A549 (cell line): ENCODE measurements at regions not wholly inside any gene's neighbourhood (a gene's known extent, or its start where the extent isn't known, plus 50 kb on each side); places are given as distances from the start of the nearest gene placed in this dataset.

Source experiments
- ATAC-seq, 2 experiments: fragments of 200-7000 bp in 1 of 2; fragments of >200 bp in 1 of 2; cut with Nextera tagmentation in 1 of 2; cut with Tn5 transposase in 1 of 2; 3 replicates each; pipeline versions ENCODE4 v1.8.0 to v1.9.1; 2018 to 2020; ENCODE audit warnings: mild to moderate bottlenecking in 1 of 2, moderate library complexity in 1 of 2
- CTCF ChIA-PET: fragments of 300-600 bp; sonication (Branson Sonifier 250); formaldehyde crosslinking; extraction: SDS; loops from one replicate; lab custom pipeline; 2021; ENCODE audit warnings: antibody characterized with exemption, inconsistent platforms; lab: Yijun Ruan, JAX
- POLR2A ChIA-PET: fragments of 350-600 bp; formaldehyde crosslinking; extraction: SDS; loops from one replicate; lab custom pipeline; 2021; ENCODE audit warnings: antibody characterized with exemption, inconsistent platforms; lab: Yijun Ruan, JAX
- DNase-seq, 2 experiments: peaks; one replicate each; pipeline versions ENCODE4 v3.0.0 to v3.0.0-alpha.2; 2011 to 2016; ENCODE audit warnings: low read depth in 1 of 2, low spot score in 1 of 2
- FAIRE-seq: peaks from 2 replicates; lab custom pipeline; 2011; peaks lifted over from hg19 to GRCh38; lab: Jason Lieb, UNC
- H3K27ac ChIP-seq, 2 experiments: fragments of >200 bp; sonication (Bioruptor Twin); formaldehyde crosslinking; 3 replicates each; pipeline ENCODE4 v1.5.1; 2016 to 2017
- H3K4me1 ChIP-seq: fragments of >200 bp; sonication (Bioruptor Twin); formaldehyde crosslinking; 3 replicates; pipeline ENCODE4 v1.6.1; 2016
- H3K4me2 ChIP-seq: fragments of >200 bp; sonication (Bioruptor Twin); formaldehyde crosslinking; 3 replicates; pipeline ENCODE4 v1.6.1; 2016
- H3K4me3 ChIP-seq: fragments of >200 bp; sonication (Bioruptor Twin); formaldehyde crosslinking; 3 replicates; pipeline ENCODE4 v1.5.1; 2016
- H3K9me3 ChIP-seq: fragments of >200 bp; sonication (Bioruptor Twin); formaldehyde crosslinking; 3 replicates; pipeline ENCODE4 v1.6.1; 2016
- BHLHE40 ChIP-seq: IDR thresholded peaks from 2 replicates; pipeline ENCODE4 v1.6.1; 2012; ENCODE audit warnings: low read depth, low read length, inconsistent platforms
- CBX2 ChIP-seq: fragments of 200-600 bp; sonication (generic); IDR thresholded peaks from 2 replicates; pipeline ENCODE4 v1.6.1; 2016; ENCODE audit warnings: low read depth, mild to moderate bottlenecking, borderline replicate concordance
- EHMT2 ChIP-seq: fragments of 200-600 bp; sonication (generic); IDR thresholded peaks from 2 replicates; pipeline ENCODE4 v1.6.1; 2016; ENCODE audit warnings: antibody characterized with exemption, low read depth, mild to moderate bottlenecking, moderate library complexity
- FOXS1 ChIP-seq: fragments of 250-450 bp; sonication (Bioruptor Pico); IDR thresholded peaks from 2 replicates; pipeline ENCODE4 v1.5.0; 2020; ENCODE audit warnings: mild to moderate bottlenecking, moderate library complexity
- GATA3 ChIP-seq: IDR thresholded peaks from 2 replicates; pipeline ENCODE4 v1.6.1; 2012; ENCODE audit warnings: borderline replicate concordance
- HEYL ChIP-seq: fragments of 250-450 bp; sonication (Bioruptor Pico); IDR thresholded peaks from 2 replicates; pipeline ENCODE4 v1.8.0; 2021; ENCODE audit warnings: mild to moderate bottlenecking, moderate library complexity
- HOXB13 ChIP-seq: fragments of 250-450 bp; sonication (Bioruptor Pico); IDR thresholded peaks from 2 replicates; pipeline ENCODE4 v1.5.0; 2020; ENCODE audit warnings: low read depth, mild to moderate bottlenecking, moderate library complexity
- JUN ChIP-seq, 2 experiments: fragments of >200 bp; sonication (Bioruptor Twin); formaldehyde crosslinking; IDR thresholded peaks; 2 replicates in 1 of 2; 3 replicates in 1 of 2; pipeline ENCODE4 v1.6.1; 2016 to 2017
- KDM5A ChIP-seq: fragments of 200-600 bp; sonication (generic); IDR thresholded peaks from 2 replicates; pipeline ENCODE4 v1.6.1; 2016; ENCODE audit warnings: antibody characterized with exemption, mild to moderate bottlenecking
- MAZ ChIP-seq: fragments of 150-350 bp; IDR thresholded peaks from 2 replicates; pipeline ENCODE4 v1.6.1; 2014; ENCODE audit warnings: antibody characterized with exemption, low read depth, low read length, borderline replicate concordance
- MYC ChIP-seq: IDR thresholded peaks from 2 replicates; pipeline ENCODE4 v1.6.1; 2012; ENCODE audit warnings: mild to moderate bottlenecking, inconsistent platforms, low read length, improper control_type of control experiment, borderline replicate concordance
- NPAS2 ChIP-seq: fragments of 250-450 bp; sonication (Bioruptor Pico); IDR thresholded peaks from 2 replicates; pipeline ENCODE4 v1.8.0; 2022; ENCODE audit warnings: mild to moderate bottlenecking, moderate library complexity, borderline replicate concordance
- POLR2A ChIP-seq: IDR thresholded peaks from 2 replicates; pipeline ENCODE4 v1.6.1; 2012; ENCODE audit warnings: mild to moderate bottlenecking, low read length
- RAD21 ChIP-seq, 2 experiments: fragments of >200 bp in 1 of 2; sonication (Bioruptor Twin) in 1 of 2; formaldehyde crosslinking in 1 of 2; IDR thresholded peaks in 1 of 2; conservative IDR thresholded peaks in 1 of 2; 2 replicates in 1 of 2; 3 replicates in 1 of 2; pipeline ENCODE4 v1.6.1; 2012 to 2018; ENCODE audit warnings: inconsistent platforms in 1 of 2
- RFX5 ChIP-seq: fragments of 450-650 bp; IDR thresholded peaks from 2 replicates; pipeline ENCODE4 v1.7.1; 2014; ENCODE audit warnings: antibody characterized with exemption, mild to moderate bottlenecking, moderate library complexity
- RNF2 ChIP-seq: fragments of 200-600 bp; sonication (generic); IDR thresholded peaks from 2 replicates; pipeline ENCODE4 v1.6.1; 2016; ENCODE audit warnings: low read depth, mild to moderate bottlenecking, antibody characterized with exemption, moderate library complexity, borderline replicate concordance
- TP53 ChIP-seq: fragments of 250-450 bp; sonication (Bioruptor Pico); IDR thresholded peaks from 2 replicates; pipeline ENCODE4 v1.5.0; 2021; ENCODE audit warnings: mild to moderate bottlenecking, moderate library complexity
- ZFP36 ChIP-seq: fragments of 450-650 bp; IDR thresholded peaks from 2 replicates; pipeline ENCODE4 v1.6.1; 2014; ENCODE audit warnings: borderline replicate concordance; ENCODE audit not compliant: partially characterized antibody
- WGBS: methylation state at CpG from one replicate; pipeline ENCODE4 v1.1.6; 2017; ENCODE audit errors: missing lambda C conversion rate; 5-methylcytosine and 5-hydroxymethylcytosine counted together
- TF ChIP-seq, protein P1 (sequence below): IDR thresholded peaks from 2 replicates; pipeline ENCODE4 v1.6.1; 2012
- TF ChIP-seq, protein P2 (sequence below): fragments of 150-350 bp; IDR thresholded peaks from 2 replicates; pipeline ENCODE4 v1.6.1; 2014; ENCODE audit warnings: low read depth, mild to moderate bottlenecking, low read length
- TF ChIP-seq, protein P3 (sequence below): fragments of >200 bp; sonication (Bioruptor Twin); formaldehyde crosslinking; IDR thresholded peaks from 3 replicates; pipeline ENCODE4 v1.5.1; 2016
- TF ChIP-seq, protein P4 (sequence below): fragments of 250-450 bp; sonication (Bioruptor Pico); IDR thresholded peaks from 2 replicates; pipeline ENCODE4 v1.5.0; 2020; ENCODE audit warnings: low read depth, mild to moderate bottlenecking, moderate library complexity
- TF ChIP-seq, protein P5 (sequence below): fragments of 200-600 bp; sonication (generic); IDR thresholded peaks from 2 replicates; pipeline ENCODE4 v1.6.1; 2016; ENCODE audit warnings: antibody characterized with exemption, mild to moderate bottlenecking, moderate library complexity
- TF ChIP-seq, protein P6 (sequence below): fragments of 450-650 bp; IDR thresholded peaks from 2 replicates; pipeline ENCODE4 v1.6.1; 2014; ENCODE audit warnings: antibody characterized with exemption

DNA sequence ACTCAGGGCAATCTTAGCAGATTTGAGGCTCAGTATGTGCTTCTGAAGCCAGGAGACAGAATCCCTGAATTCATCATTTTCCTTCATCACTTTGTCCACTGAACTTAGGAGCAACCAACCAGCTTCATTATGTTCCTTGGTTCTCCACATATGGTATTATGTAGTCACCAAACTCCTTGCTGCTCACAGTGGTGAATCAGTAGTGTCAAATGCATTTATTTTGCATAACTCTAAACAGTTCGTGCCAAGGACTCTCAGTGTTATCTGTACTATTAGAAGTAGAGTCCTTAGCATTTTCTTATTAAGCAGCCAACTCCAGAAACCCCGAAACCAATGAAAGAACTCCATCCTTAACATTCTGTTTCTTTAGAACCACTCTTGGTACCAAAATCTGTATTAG, 466.9 kb upstream of the RGS6 start:
- 46% methylated on average over 2 of the region's 2 CpGs for WGBS
- Histone ChIP-seq H3K27ac (no peak overlapping the region), H3K4me2 (no peak overlapping the region), H3K9me3 (peaks cover 4% of the 10 kb centered on the region; the same call in 1 of the 3 replicates), H3K4me3 (no peak overlapping the region), H3K4me1 (no peaks in the 10 kb centered on the region)
- POLR2A ChIA-PET, result no interaction called here
- DNase-seq, result no peak
- FAIRE-seq, result no peak
- ATAC-seq, result no peak
- CTCF ChIA-PET, result no interaction called here
- TF ChIP-seq NPAS2 (CRISPR knock-in tag) (no peak), ZFP36 (no peak), RNF2 (no peak), BHLHE40 (no peak), TP53 (CRISPR knock-in tag) (no peak), RAD21 (conservative IDR thresholded peaks at IDR 0.05 in 1 of 2, IDR thresholded peaks at IDR 0.05 in 1 of 2) (no peak), HEYL (CRISPR knock-in tag) (no peak), HOXB13 (CRISPR knock-in tag) (no peak), CBX2 (no peak), KDM5A (no peak), RFX5 (no peak), JUN (IDR thresholded peaks at IDR 0.05) (no peak), POLR2A (no peak), GATA3 (no peak), MYC (no peak)
- TF ChIP-seq, protein P1, sequence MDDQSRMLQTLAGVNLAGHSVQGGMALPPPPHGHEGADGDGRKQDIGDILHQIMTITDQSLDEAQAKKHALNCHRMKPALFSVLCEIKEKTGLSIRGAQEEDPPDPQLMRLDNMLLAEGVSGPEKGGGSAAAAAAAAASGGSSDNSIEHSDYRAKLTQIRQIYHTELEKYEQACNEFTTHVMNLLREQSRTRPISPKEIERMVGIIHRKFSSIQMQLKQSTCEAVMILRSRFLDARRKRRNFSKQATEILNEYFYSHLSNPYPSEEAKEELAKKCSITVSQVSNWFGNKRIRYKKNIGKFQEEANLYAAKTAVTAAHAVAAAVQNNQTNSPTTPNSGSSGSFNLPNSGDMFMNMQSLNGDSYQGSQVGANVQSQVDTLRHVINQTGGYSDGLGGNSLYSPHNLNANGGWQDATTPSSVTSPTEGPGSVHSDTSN, result no peak
- TF ChIP-seq, protein P2, sequence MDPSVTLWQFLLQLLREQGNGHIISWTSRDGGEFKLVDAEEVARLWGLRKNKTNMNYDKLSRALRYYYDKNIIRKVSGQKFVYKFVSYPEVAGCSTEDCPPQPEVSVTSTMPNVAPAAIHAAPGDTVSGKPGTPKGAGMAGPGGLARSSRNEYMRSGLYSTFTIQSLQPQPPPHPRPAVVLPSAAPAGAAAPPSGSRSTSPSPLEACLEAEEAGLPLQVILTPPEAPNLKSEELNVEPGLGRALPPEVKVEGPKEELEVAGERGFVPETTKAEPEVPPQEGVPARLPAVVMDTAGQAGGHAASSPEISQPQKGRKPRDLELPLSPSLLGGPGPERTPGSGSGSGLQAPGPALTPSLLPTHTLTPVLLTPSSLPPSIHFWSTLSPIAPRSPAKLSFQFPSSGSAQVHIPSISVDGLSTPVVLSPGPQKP, result no peak
- TF ChIP-seq, protein P3, sequence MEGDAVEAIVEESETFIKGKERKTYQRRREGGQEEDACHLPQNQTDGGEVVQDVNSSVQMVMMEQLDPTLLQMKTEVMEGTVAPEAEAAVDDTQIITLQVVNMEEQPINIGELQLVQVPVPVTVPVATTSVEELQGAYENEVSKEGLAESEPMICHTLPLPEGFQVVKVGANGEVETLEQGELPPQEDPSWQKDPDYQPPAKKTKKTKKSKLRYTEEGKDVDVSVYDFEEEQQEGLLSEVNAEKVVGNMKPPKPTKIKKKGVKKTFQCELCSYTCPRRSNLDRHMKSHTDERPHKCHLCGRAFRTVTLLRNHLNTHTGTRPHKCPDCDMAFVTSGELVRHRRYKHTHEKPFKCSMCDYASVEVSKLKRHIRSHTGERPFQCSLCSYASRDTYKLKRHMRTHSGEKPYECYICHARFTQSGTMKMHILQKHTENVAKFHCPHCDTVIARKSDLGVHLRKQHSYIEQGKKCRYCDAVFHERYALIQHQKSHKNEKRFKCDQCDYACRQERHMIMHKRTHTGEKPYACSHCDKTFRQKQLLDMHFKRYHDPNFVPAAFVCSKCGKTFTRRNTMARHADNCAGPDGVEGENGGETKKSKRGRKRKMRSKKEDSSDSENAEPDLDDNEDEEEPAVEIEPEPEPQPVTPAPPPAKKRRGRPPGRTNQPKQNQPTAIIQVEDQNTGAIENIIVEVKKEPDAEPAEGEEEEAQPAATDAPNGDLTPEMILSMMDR, result no peak
- TF ChIP-seq, protein P4, sequence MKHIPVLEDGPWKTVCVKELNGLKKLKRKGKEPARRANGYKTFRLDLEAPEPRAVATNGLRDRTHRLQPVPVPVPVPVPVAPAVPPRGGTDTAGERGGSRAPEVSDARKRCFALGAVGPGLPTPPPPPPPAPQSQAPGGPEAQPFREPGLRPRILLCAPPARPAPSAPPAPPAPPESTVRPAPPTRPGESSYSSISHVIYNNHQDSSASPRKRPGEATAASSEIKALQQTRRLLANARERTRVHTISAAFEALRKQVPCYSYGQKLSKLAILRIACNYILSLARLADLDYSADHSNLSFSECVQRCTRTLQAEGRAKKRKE (CRISPR knock-in tag), result no peak

DNA sequence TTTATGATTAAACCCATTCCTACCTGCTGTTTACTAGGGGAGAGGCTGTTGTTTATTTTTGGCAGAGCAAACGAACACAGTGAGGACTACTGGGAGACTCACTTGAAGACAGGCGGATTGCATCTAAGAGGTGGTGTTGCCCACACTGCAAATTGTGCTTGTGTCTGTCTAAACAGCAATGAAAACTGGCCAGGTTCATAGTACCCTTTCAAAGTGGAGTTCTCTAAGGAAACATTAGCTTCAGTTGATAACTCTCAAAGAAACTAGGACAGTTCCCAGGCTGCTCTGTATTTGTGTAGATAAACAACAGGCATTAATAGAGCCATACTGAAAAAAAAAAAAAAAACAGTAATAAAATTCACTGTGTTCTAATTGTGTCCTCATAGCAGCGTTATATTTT, 466.0 kb upstream of the RGS6 start:
- ATAC-seq (no peak), DNase-seq (no peak), FAIRE-seq (no peak)
- WGBS, result 48% methylated on average over 3 of the region's 3 CpGs
- ChIA-PET POLR2A (no interaction called here), CTCF (no interaction called here)
- peaks cover 4% of the 10 kb centered on the region; the same call in 1 of the 3 replicates for H3K9me3 ChIP-seq
- no peak overlapping the region for H3K4me2 ChIP-seq
- no peak overlapping the region for H3K4me3 ChIP-seq
- no peak overlapping the region for H3K27ac ChIP-seq
- H3K4me1 ChIP-seq, result no peaks in the 10 kb centered on the region
- no peak for TF ChIP-seq FOXS1 (CRISPR knock-in tag)
- TF ChIP-seq, protein P5, sequence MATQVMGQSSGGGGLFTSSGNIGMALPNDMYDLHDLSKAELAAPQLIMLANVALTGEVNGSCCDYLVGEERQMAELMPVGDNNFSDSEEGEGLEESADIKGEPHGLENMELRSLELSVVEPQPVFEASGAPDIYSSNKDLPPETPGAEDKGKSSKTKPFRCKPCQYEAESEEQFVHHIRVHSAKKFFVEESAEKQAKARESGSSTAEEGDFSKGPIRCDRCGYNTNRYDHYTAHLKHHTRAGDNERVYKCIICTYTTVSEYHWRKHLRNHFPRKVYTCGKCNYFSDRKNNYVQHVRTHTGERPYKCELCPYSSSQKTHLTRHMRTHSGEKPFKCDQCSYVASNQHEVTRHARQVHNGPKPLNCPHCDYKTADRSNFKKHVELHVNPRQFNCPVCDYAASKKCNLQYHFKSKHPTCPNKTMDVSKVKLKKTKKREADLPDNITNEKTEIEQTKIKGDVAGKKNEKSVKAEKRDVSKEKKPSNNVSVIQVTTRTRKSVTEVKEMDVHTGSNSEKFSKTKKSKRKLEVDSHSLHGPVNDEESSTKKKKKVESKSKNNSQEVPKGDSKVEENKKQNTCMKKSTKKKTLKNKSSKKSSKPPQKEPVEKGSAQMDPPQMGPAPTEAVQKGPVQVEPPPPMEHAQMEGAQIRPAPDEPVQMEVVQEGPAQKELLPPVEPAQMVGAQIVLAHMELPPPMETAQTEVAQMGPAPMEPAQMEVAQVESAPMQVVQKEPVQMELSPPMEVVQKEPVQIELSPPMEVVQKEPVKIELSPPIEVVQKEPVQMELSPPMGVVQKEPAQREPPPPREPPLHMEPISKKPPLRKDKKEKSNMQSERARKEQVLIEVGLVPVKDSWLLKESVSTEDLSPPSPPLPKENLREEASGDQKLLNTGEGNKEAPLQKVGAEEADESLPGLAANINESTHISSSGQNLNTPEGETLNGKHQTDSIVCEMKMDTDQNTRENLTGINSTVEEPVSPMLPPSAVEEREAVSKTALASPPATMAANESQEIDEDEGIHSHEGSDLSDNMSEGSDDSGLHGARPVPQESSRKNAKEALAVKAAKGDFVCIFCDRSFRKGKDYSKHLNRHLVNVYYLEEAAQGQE, result no peak
- no peak for TF ChIP-seq EHMT2
- TF ChIP-seq, protein P2, result no peak
- no peak for TF ChIP-seq RFX5
- TF ChIP-seq, protein P3, result no peak
- TF ChIP-seq, protein P6, sequence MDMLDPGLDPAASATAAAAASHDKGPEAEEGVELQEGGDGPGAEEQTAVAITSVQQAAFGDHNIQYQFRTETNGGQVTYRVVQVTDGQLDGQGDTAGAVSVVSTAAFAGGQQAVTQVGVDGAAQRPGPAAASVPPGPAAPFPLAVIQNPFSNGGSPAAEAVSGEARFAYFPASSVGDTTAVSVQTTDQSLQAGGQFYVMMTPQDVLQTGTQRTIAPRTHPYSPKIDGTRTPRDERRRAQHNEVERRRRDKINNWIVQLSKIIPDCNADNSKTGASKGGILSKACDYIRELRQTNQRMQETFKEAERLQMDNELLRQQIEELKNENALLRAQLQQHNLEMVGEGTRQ, result no peak
- no peak for TF ChIP-seq MAZ
- TF ChIP-seq GATA3, result no peak
